Left lung (tissue), 4 donors: ENCODE measurements at regions not wholly inside any gene's neighbourhood (a gene's known extent, or its start where the extent isn't known, plus 50 kb on each side); places are given as distances from the start of the nearest gene placed in this dataset.
A peak's percentile ranks its signal among the peaks of the same experiment; 100 is the strongest.

Experiments used
- ATAC-seq: fragments of 200-7000 bp; cut with Tn5 transposase; one replicate; pipeline ENCODE4 v1.9.1; 2020; ENCODE audit warnings: moderate library complexity
- DNase-seq, 4 donors: peaks; one replicate each; pipeline ENCODE4 v3.0.0-alpha.2; 2013 to 2020
- H3K27ac ChIP-seq, 2 donors: fragments of 200-600 bp; sonication (generic) in 1 of 2; one replicate each; pipeline versions ENCODE4 v1.5.0 to v1.8.0; 2020 to 2021
- H3K27me3 ChIP-seq, 2 donors: fragments of 200-600 bp; sonication (generic) in 1 of 2; one replicate each; pipeline versions ENCODE4 v1.5.0 to v1.8.0; 2020 to 2021
- H3K36me3 ChIP-seq, 2 donors: fragments of 200-600 bp; sonication (generic) in 1 of 2; one replicate each; pipeline versions ENCODE4 v1.5.0 to v1.8.0; 2020 to 2021
- H3K4me1 ChIP-seq, 2 donors: fragments of 200-600 bp; one replicate each; pipeline ENCODE4 v1.8.0; 2021
- H3K4me3 ChIP-seq, 2 donors: fragments of 200-600 bp; sonication (generic) in 1 of 2; one replicate each; pipeline versions ENCODE4 v1.5.0 to v1.8.0; 2020 to 2021; ENCODE audit warnings: mild to moderate bottlenecking in 1 of 2
- H3K9me3 ChIP-seq, 2 donors: fragments of 200-600 bp; sonication (generic) in 1 of 2; one replicate each; pipeline versions ENCODE4 v1.5.0 to v1.8.0; 2020 to 2021
- CTCF ChIP-seq, 2 donors: fragments of 200-600 bp; sonication (generic) in 1 of 2; IDR thresholded peaks; one replicate each; pipeline versions ENCODE4 v1.5.0 to v1.8.0; 2021; ENCODE audit warnings: antibody characterized with exemption in 2 of 2
- intact Hi-C, 2 donors: fragments of 100-400 bp; cut with DNase I; formaldehyde crosslinking; loops; one replicate each; pipeline versions ENCODE4 v1.11.2 to v1.14.2; 2022
- donor health status: DM: no; HTN: yes; CAD: no.
- donor health status: DM: no; HTN: no; CAD: no.

- no peaks in the 10 kb centered on the region for H3K36me3 ChIP-seq
- no peak for TF ChIP-seq CTCF (IDR thresholded peaks at IDR 0.05)
- intact Hi-C loops, result no loop called here
- H3K9me3 ChIP-seq, result no peaks in the 10 kb centered on the region
- peaks cover 5 to 11% of the 10 kb centered on the region in 2 donors for H3K4me1 ChIP-seq
- DNase-seq, result no peak
- no peak for ATAC-seq
- H3K27ac ChIP-seq, result no peak overlapping the region
- H3K4me3 ChIP-seq, result no peak overlapping the region
- H3K27me3 ChIP-seq, result no peaks in the 10 kb centered on the region
Measured at GRCh38 chr2:216553482-216554240, 55.0 kb downstream of the RPL37A start.

GRCh38 chr2:216554286-216554685, 55.6 kb downstream of the RPL37A start:
- Histone ChIP-seq H3K9me3 (no peaks in the 10 kb centered on the region), H3K4me1 (peaks cover 5 to 11% of the 10 kb centered on the region in 2 donors), H3K27ac (no peak overlapping the region), H3K4me3 (no peak overlapping the region), H3K36me3 (no peaks in the 10 kb centered on the region), H3K27me3 (no peaks in the 10 kb centered on the region)
- ATAC-seq (no peak), DNase-seq (no peak)
- intact Hi-C loops, result no loop called here
- TF ChIP-seq CTCF (IDR thresholded peaks at IDR 0.05), result no peak

GRCh38 chr2:216554755-216555154, 56.1 kb downstream of the RPL37A start:
- peaks cover 5 to 11% of the 10 kb centered on the region in 2 donors for H3K4me1 ChIP-seq
- H3K27me3 ChIP-seq, result no peaks in the 10 kb centered on the region
- ATAC-seq (no peak), DNase-seq (no peak)
- no peaks in the 10 kb centered on the region for H3K9me3 ChIP-seq
- no peak overlapping the region for H3K27ac ChIP-seq
- no peak overlapping the region for H3K4me3 ChIP-seq
- no peak for TF ChIP-seq CTCF (IDR thresholded peaks at IDR 0.05)
- no peaks in the 10 kb centered on the region for H3K36me3 ChIP-seq
- intact Hi-C loops, result no loop called here

- no peak for TF ChIP-seq CTCF (IDR thresholded peaks at IDR 0.05)
- H3K36me3 ChIP-seq, result no peaks in the 10 kb centered on the region
- H3K4me1 ChIP-seq, result peaks cover 5 to 11% of the 10 kb centered on the region in 2 donors
- no peak overlapping the region for H3K27ac ChIP-seq
- intact Hi-C loops, result no loop called here
- no peaks in the 10 kb centered on the region for H3K9me3 ChIP-seq
- ATAC-seq (peak; percentile 73), DNase-seq (peak in 2 of 4 donors; percentile 47 to 73)
- H3K27me3 ChIP-seq, result no peaks in the 10 kb centered on the region
- H3K4me3 ChIP-seq, result no peak overlapping the region
Measured at GRCh38 chr2:216555274-216555673, 56.6 kb downstream of the RPL37A start.

GRCh38 chr2:216556202-216556601, 57.6 kb downstream of the RPL37A start:
- intact Hi-C loops, result no loop called here
- Histone ChIP-seq H3K27ac (no peak overlapping the region), H3K4me1 (peaks cover 0 to 11% of the 10 kb centered on the region in 2 donors), H3K27me3 (no peaks in the 10 kb centered on the region), H3K36me3 (no peaks in the 10 kb centered on the region), H3K9me3 (no peaks in the 10 kb centered on the region), H3K4me3 (no peak overlapping the region)
- ATAC-seq (no peak), DNase-seq (no peak)
- no peak for TF ChIP-seq CTCF (IDR thresholded peaks at IDR 0.05)
